Smooth muscle cell (in vitro differentiated cells): ENCODE measurements at regions not wholly inside any gene's neighbourhood (a gene's known extent, or its start where the extent isn't known, plus 50 kb on each side); places are given as distances from the start of the nearest gene placed in this dataset.

ENCODE experiments used
- DNase-seq: peaks from one replicate; lab custom pipeline; 2025; ENCODE audit not compliant: unreplicated experiment; lab: John Stamatoyannopoulos, UW
- H2AFZ ChIP-seq: fragments of 200-600 bp; sonication (generic); 2 replicates; pipeline ENCODE4 v1.6.0; 2016; ENCODE audit warnings: antibody characterized with exemption, low read depth, mild to moderate bottlenecking
- H3F3A ChIP-seq: fragments of 200-600 bp; sonication (generic); 2 replicates; pipeline ENCODE4 v1.6.0; 2017; ENCODE audit warnings: antibody characterized with exemption, low read depth
- H3K27ac ChIP-seq: fragments of 200-600 bp; sonication (generic); 2 replicates; pipeline ENCODE4 v1.5.1; 2016; ENCODE audit warnings: low read depth, mild to moderate bottlenecking
- H3K27me3 ChIP-seq: fragments of 200-600 bp; sonication (generic); 2 replicates; pipeline ENCODE4 v1.6.1; 2016; ENCODE audit warnings: low read depth, mild to moderate bottlenecking
- H3K36me3 ChIP-seq: fragments of 200-600 bp; sonication (generic); 2 replicates; pipeline ENCODE4 v1.5.1; 2016; ENCODE audit warnings: low read depth
- H3K4me1 ChIP-seq: fragments of 200-600 bp; sonication (generic); 2 replicates; pipeline ENCODE4 v1.5.1; 2016; ENCODE audit warnings: low read depth
- H3K4me2 ChIP-seq: fragments of 200-600 bp; sonication (generic); 2 replicates; pipeline ENCODE4 v1.6.0; 2016; ENCODE audit warnings: mild to moderate bottlenecking
- H3K4me3 ChIP-seq: fragments of 200-600 bp; sonication (generic); 2 replicates; pipeline ENCODE4 v1.5.1; 2016; ENCODE audit warnings: mild to moderate bottlenecking
- H3K79me2 ChIP-seq: fragments of 200-600 bp; sonication (generic); 2 replicates; pipeline ENCODE4 v1.6.0; 2016; ENCODE audit warnings: low read depth, mild to moderate bottlenecking
- H3K9ac ChIP-seq: fragments of 200-600 bp; sonication (generic); 2 replicates; pipeline ENCODE4 v1.6.0; 2016; ENCODE audit warnings: low read depth
- H3K9me3 ChIP-seq: fragments of 200-600 bp; sonication (generic); replicated peaks from 2 replicates; pipeline ENCODE4 v1.5.1; 2016; ENCODE audit warnings: low read depth
- H4K20me1 ChIP-seq: fragments of 200-600 bp; sonication (generic); 2 replicates; pipeline ENCODE4 v1.6.0; 2016; ENCODE audit warnings: low read depth
- WGBS: methylation state at CpG from one replicate; pipeline ENCODE4 v1.1.7; 2016; ENCODE audit warnings: low lambda C conversion rate; 5-methylcytosine and 5-hydroxymethylcytosine counted together
- TF ChIP-seq, protein P1 (sequence below): fragments of 200-600 bp; sonication (generic); IDR thresholded peaks from 2 replicates; pipeline ENCODE4 v1.5.1; 2017; ENCODE audit warnings: borderline replicate concordance, mild to moderate bottlenecking, antibody characterized with exemption; ENCODE audit not compliant: insufficient read depth, poor library complexity, severe bottlenecking

DNA sequence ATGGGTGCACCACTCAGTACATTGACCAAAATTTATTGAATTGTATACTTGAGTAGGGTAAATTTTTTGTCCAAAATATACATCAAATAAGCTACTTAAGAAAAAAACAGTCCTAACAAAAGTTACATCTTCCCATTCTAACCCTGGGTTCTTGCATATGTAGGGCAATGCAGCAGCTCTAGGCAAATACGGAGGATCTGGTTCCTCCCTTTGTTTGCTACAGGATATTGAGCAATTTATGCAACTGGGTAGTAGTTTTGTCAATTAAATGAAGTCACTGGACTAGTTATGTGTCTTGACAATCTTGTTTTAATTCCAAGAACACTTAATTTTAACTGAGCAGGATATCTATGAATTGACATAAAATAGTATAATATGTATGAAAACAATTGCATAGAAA is 1507.2 kb upstream of the PIK3C3 start:
- Histone ChIP-seq H3K4me1 (no peaks in the 10 kb centered on the region), H3K4me2 (no peak overlapping the region), H3K4me3 (no peak overlapping the region), H3K27me3 (no peaks in the 10 kb centered on the region), H3K27ac (no peak overlapping the region), H4K20me1 (no peaks in the 10 kb centered on the region), H3K36me3 (no peaks in the 10 kb centered on the region), H3K9me3 (no peaks in the 10 kb centered on the region), H3F3A (no peaks in the 10 kb centered on the region), H3K79me2 (no peaks in the 10 kb centered on the region), H3K9ac (no peak overlapping the region), H2AFZ (no peak overlapping the region)
- DNase-seq = no peak
- WGBS = 75% methylated on average over 1 of the region's 1 CpG
- TF ChIP-seq, protein P1, sequence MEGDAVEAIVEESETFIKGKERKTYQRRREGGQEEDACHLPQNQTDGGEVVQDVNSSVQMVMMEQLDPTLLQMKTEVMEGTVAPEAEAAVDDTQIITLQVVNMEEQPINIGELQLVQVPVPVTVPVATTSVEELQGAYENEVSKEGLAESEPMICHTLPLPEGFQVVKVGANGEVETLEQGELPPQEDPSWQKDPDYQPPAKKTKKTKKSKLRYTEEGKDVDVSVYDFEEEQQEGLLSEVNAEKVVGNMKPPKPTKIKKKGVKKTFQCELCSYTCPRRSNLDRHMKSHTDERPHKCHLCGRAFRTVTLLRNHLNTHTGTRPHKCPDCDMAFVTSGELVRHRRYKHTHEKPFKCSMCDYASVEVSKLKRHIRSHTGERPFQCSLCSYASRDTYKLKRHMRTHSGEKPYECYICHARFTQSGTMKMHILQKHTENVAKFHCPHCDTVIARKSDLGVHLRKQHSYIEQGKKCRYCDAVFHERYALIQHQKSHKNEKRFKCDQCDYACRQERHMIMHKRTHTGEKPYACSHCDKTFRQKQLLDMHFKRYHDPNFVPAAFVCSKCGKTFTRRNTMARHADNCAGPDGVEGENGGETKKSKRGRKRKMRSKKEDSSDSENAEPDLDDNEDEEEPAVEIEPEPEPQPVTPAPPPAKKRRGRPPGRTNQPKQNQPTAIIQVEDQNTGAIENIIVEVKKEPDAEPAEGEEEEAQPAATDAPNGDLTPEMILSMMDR = no peak

DNA sequence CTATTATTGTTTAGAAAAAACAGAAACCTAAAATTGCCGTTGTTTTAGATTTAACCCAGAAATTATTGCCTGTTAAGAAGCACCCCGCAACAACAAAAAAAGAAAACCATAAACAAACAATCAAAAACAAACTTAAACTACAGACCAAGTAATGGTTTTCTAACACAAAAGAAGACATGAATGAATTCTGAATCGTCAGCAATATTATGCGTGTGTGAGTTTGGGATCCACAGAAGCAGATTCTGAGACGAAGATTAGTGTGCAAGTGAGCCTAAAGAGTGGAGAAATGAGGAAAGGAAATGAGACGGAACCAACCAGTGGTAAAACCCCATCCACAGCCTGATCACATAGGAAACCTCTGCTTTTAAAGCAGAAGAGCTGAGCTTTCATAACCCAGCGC is 1514.9 kb upstream of the PIK3C3 start:
- H3K36me3 ChIP-seq = no peaks in the 10 kb centered on the region
- H3K4me2 ChIP-seq = no peak overlapping the region
- WGBS = 95% methylated on average over 7 of the region's 7 CpGs
- TF ChIP-seq, protein P1 = no peak
- H3K27ac ChIP-seq = no peak overlapping the region
- H3K27me3 ChIP-seq = no peaks in the 10 kb centered on the region
- no peaks in the 10 kb centered on the region for H3K9me3 ChIP-seq
- no peak overlapping the region for H2AFZ ChIP-seq
- H3F3A ChIP-seq = no peaks in the 10 kb centered on the region
- H4K20me1 ChIP-seq = no peaks in the 10 kb centered on the region
- no peak overlapping the region for H3K9ac ChIP-seq
- H3K4me3 ChIP-seq = no peak overlapping the region
- DNase-seq = no peak
- no peaks in the 10 kb centered on the region for H3K4me1 ChIP-seq
- H3K79me2 ChIP-seq = no peaks in the 10 kb centered on the region

DNA sequence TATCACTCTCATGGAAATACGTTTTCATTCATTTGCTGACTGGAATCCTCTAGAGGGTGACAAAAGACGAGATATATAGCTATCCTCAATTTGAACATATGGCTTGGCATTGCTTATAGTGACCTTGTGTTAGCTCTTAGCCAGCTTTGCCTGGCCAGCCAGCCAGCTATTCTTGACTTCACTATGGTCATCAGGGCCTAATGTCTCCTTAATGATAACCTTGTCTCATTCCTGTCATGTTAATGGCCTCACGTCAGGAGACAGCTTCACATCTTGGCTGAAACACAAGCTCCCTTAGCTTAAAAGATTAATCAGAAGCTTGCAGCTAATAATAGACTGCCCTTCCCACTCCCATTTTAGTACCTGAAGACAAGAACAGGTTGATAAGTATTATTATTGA is 1517.5 kb upstream of the PIK3C3 start:
- Histone ChIP-seq H3F3A (no peaks in the 10 kb centered on the region), H3K4me2 (no peak overlapping the region), H3K27ac (no peak overlapping the region), H2AFZ (peak overlapping the region; percentile 17), H3K79me2 (no peaks in the 10 kb centered on the region), H3K27me3 (no peaks in the 10 kb centered on the region), H4K20me1 (no peaks in the 10 kb centered on the region), H3K4me3 (no peak overlapping the region), H3K4me1 (no peaks in the 10 kb centered on the region), H3K36me3 (no peaks in the 10 kb centered on the region), H3K9ac (no peak overlapping the region), H3K9me3 (no peaks in the 10 kb centered on the region)
- TF ChIP-seq, protein P1 = no peak
- 58% methylated on average over 3 of the region's 3 CpGs for WGBS
- no peak for DNase-seq
